ENCODE measurements at regions not wholly inside any gene's neighbourhood (a gene's known extent, or its start where the extent isn't known, plus 50 kb on each side); places are given as distances from the start of the nearest gene placed in this dataset.
A peak's percentile ranks its signal among the peaks of the same experiment; 100 is the strongest.

DNA sequence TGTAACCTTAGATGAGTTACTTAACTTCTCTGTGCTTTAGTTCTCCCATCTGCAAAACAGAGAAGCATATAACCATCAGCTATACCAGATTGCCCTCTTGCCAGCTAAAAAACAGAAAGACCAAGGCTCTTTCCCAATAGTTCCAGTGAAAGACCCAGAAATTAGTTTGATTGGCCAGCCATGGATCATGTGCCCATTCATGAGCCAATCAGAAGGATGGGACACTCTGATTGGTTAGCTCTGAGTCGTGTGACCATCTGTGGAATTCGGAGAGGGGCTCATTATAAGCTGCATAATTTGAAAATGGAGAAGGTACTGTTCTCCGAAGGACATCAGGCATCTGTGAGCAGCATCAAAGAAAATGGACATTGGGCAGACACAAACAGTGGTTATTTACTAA, 155.2 kb downstream of the ABCC12 start:
- Histone ChIP-seq H3K79me1 (ENCODE audit: low read depth, low read length) (no peaks in the 10 kb centered on the region), H3K18ac (ENCODE audit: extremely low read depth, low read length) (no peak overlapping the region), H3K4me2 (ENCODE audit: insufficient read depth in 1 of 2, low read depth in 2 of 2, low read length in 2 of 2) (no peak overlapping the region), H3K14ac (ENCODE audit: insufficient read length) (no peak overlapping the region), H2BK15ac (ENCODE audit: low read length) (no peak overlapping the region), H3K4ac (replicated peaks; ENCODE audit: insufficient read length, low read depth, low read length) (no peak overlapping the region), H2BK120ac (replicated peaks; ENCODE audit: low read depth, low read length) (no peak overlapping the region), H2BK12ac (ENCODE audit: low read depth, low read length) (no peak overlapping the region), H3K56ac (replicated peaks; ENCODE audit: insufficient read length, low read depth, low read length) (no peak overlapping the region), H3K23ac (ENCODE audit: insufficient read length) (no peak overlapping the region), H3K4me3 (ENCODE audit: extremely low read depth in 1 of 4, insufficient read depth in 2 of 4, low read depth in 3 of 4, low read length in 4 of 4) (no peak overlapping the region), H4K91ac (replicated peaks; ENCODE audit: insufficient read length, low read length) (no peak overlapping the region), H4K5ac (ENCODE audit: insufficient read length, low read depth, low read length) (no peak overlapping the region), H3K36me3 (ENCODE audit: control insufficient read depth in 2 of 4, insufficient read depth in 4 of 4, low read length in 3 of 4) (no peaks in the 10 kb centered on the region), H3K4me1 (replicated peaks in 1 of 4; ENCODE audit: control insufficient read depth in 3 of 4, insufficient read depth in 4 of 4, low read length in 3 of 4) (no peaks in the 10 kb centered on the region), H4K8ac (ENCODE audit: extremely low read depth, insufficient read depth, low read length) (no peak overlapping the region), H4K20me1 (replicated peaks in 1 of 2; ENCODE audit: control insufficient read depth in 1 of 2, insufficient read depth in 2 of 2, low read length in 2 of 2) (no peaks in the 10 kb centered on the region), H3K27me3 (replicated peaks in 1 of 4; ENCODE audit: control insufficient read depth in 3 of 4, extremely low read depth in 1 of 4, insufficient read depth in 3 of 4, low read length in 3 of 4) (no peaks in the 10 kb centered on the region), H3K23me2 (ENCODE audit: low read depth, low read length) (no peaks in the 10 kb centered on the region), H3K9me3 (ENCODE audit: insufficient read depth in 2 of 2, low read depth in 1 of 2, low read length in 1 of 2) (no peaks in the 10 kb centered on the region), H2AFZ (ENCODE audit: low read length) (no peak overlapping the region), H3K79me2 (ENCODE audit: control insufficient read depth in 1 of 2, insufficient read depth in 2 of 2, low read length in 2 of 2) (no peaks in the 10 kb centered on the region), H3K27ac (ENCODE audit: low read depth, low read length) (no peak overlapping the region), H2BK5ac (ENCODE audit: low read depth, low read length) (no peak overlapping the region), H2BK20ac (ENCODE audit: low read length) (no peak overlapping the region), H2AK5ac (ENCODE audit: low read depth, low read length) (no peak overlapping the region), H3K9ac (replicated peaks in 1 of 4; ENCODE audit: extremely low read depth in 1 of 4, low read depth in 3 of 4, low read length in 3 of 4) (no peak overlapping the region)
- POLR2A ChIA-PET (ENCODE audit: partially characterized antibody): no interaction called here
- TF ChIP-seq HDAC6 (IDR thresholded peaks at IDR 0.05; ENCODE audit: low read depth, low read length): no peak
- CTCF ChIA-PET (ENCODE audit: partially characterized antibody): interaction anchor here (1.0 to 1.6 kb wide), 2 partner anchors 118 to 165 kb away, joined by 3 read pairs; no protein-coding TSS in a partner anchor
- peak in 1 of 2 experiments; percentile 14 for DNase-seq (ENCODE audit: low read depth in 1 of 2, low spot score in 2 of 2)
- no peak for FAIRE-seq
- 91% methylated on average over 3 of the region's 3 CpGs; no CpG with 5 or more reads in 1 of the 2 experiments for WGBS, 2 experiments (ENCODE audit: extremely low coverage in 1 of 2, insufficient coverage in 1 of 2, insufficient read length in 1 of 2, insufficient replicate concordance in 2 of 2, low coverage in 1 of 2, low lambda C conversion rate in 2 of 2, missing lambda C conversion rate in 1 of 2)
